Thyroid gland (tissue), 4 donors: ENCODE measurements at regions not wholly inside any gene's neighbourhood (a gene's known extent, or its start where the extent isn't known, plus 50 kb on each side); places are given as distances from the start of the nearest gene placed in this dataset.
"Not testable (repeated sequence)": the region's sequence is repeated elsewhere in the genome, so short reads cannot be mapped to it uniquely, and the experiment has no call there.

Experiments
- DNase-seq, 2 donors: peaks; one replicate each; pipeline ENCODE4 v3.0.0-alpha.2; 2019
- H3K27ac ChIP-seq, 3 donors: fragments of 200-600 bp; sonication (generic); 1 replicate in 2 of 3; 2 replicates in 1 of 3; pipeline ENCODE4 v1.5.1; 2016 to 2019; ENCODE audit warnings: mild to moderate bottlenecking in 1 of 3, moderate library complexity in 1 of 3
- H3K27me3 ChIP-seq: fragments of 200-600 bp; sonication (generic); one replicate; pipeline ENCODE4 v1.5.1; 2019
- H3K36me3 ChIP-seq, 2 donors: fragments of 200-600 bp; sonication (generic); one replicate each; pipeline ENCODE4 v1.5.1; 2016 to 2019
- H3K4me1 ChIP-seq, 2 donors: fragments of 200-600 bp; sonication (generic); one replicate each; pipeline ENCODE4 v1.5.1; 2017 to 2019
- H3K4me3 ChIP-seq, 3 donors: fragments of 200-600 bp; sonication (generic); replicated peaks in 1 of 3; 1 replicate in 2 of 3; 2 replicates in 1 of 3; pipeline ENCODE4 v1.5.1; 2016; ENCODE audit warnings: mild to moderate bottlenecking in 1 of 3
- H3K9me3 ChIP-seq: fragments of 200-600 bp; sonication (generic); one replicate; pipeline ENCODE4 v1.5.1; 2017
- POLR2A ChIP-seq, 2 donors: fragments of 450-650 bp; IDR thresholded peaks; one replicate each; pipeline ENCODE4 v1.6.1; 2017; ENCODE audit warnings: antibody characterized with exemption in 2 of 2, mild to moderate bottlenecking in 2 of 2, moderate library complexity in 1 of 2
- WGBS, 2 donors: methylation state at CpG; one replicate each; pipeline ENCODE4 v1.1.5; 2017; 5-methylcytosine and 5-hydroxymethylcytosine counted together
- intact Hi-C: fragments of 100-400 bp; cut with DNase I; formaldehyde crosslinking; loops from one replicate; pipeline ENCODE4 v1.15.1; 2023
- TF ChIP-seq, protein P1 (sequence below), 6 experiments: fragments of 200-600 bp in 3 of 6; fragments of 450-650 bp in 3 of 6; sonication (generic) in 3 of 6; IDR thresholded peaks; one replicate each; pipeline ENCODE4 v1.5.1; 2016 to 2019; ENCODE audit warnings: antibody characterized with exemption in 6 of 6, mild to moderate bottlenecking in 2 of 6, inconsistent platforms in 1 of 6, moderate library complexity in 1 of 6

DNA sequence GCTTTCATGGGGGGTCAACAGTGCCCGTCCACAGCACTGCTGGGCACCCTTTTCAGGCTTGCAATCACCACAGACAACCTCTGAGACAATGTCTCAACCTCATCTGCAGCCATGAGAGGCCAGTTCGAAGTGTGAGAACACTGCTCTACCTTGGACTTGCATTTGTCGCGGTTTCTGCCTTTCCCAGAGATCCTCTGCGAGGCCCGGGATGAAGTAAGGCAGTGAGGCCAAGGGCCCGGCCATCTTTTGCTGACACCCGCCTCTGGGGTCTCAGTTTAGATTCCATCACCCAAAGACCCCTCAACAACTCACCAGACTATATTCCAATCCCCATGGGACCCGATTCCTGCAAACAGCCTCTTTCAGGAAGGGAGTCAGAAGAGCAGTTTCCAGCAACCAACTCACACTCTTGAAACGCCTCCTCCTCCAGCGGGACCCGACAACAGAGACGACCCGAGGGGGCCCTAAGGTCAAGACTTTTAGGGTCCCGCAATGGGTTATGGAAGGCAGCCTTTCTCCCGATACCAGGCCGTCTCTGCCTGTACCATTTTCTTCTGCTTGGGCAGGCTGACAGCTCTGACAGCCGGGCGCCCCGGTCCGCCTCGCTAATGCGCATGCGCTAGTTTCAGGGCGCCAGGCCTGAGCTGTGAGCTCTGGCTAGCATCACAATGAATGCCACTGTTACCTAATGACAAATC lies 576.0 kb downstream of the KCNJ18 start:
- H3K9me3 ChIP-seq, result no peaks in the 10 kb centered on the region
- H3K4me3 ChIP-seq, result no peak overlapping the region
- 74 to 83% methylated on average over 25 of the region's 25 CpGs for WGBS, 2 donors
- H3K27ac ChIP-seq, result no peak overlapping the region
- intact Hi-C loops, result no loop called here
- no peaks in the 10 kb centered on the region for H3K27me3 ChIP-seq
- no peak for TF ChIP-seq POLR2A (IDR thresholded peaks at IDR 0.05)
- TF ChIP-seq, protein P1, sequence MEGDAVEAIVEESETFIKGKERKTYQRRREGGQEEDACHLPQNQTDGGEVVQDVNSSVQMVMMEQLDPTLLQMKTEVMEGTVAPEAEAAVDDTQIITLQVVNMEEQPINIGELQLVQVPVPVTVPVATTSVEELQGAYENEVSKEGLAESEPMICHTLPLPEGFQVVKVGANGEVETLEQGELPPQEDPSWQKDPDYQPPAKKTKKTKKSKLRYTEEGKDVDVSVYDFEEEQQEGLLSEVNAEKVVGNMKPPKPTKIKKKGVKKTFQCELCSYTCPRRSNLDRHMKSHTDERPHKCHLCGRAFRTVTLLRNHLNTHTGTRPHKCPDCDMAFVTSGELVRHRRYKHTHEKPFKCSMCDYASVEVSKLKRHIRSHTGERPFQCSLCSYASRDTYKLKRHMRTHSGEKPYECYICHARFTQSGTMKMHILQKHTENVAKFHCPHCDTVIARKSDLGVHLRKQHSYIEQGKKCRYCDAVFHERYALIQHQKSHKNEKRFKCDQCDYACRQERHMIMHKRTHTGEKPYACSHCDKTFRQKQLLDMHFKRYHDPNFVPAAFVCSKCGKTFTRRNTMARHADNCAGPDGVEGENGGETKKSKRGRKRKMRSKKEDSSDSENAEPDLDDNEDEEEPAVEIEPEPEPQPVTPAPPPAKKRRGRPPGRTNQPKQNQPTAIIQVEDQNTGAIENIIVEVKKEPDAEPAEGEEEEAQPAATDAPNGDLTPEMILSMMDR (IDR thresholded peaks at IDR 0.05), result no peak
- no peaks in the 10 kb centered on the region for H3K36me3 ChIP-seq
- DNase-seq, result no peak
- H3K4me1 ChIP-seq, result no peaks in the 10 kb centered on the region

DNA sequence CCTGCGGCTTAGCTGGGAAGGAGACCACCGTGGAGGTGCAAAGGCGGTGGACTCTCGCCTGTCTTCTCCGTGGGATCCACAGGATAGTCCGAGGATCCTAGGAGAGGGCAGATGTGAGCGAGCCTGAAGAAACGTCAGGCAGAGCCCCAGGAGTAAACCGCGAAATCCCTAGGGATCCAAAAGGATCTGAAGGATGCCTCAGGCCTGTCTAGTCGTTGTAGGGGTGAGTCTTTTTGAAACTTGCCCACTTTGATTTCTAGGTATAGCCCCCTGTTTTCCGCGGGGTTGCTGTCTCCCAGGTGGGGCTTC lies 576.5 kb downstream of the KCNJ18 start:
- no peaks in the 10 kb centered on the region for H3K36me3 ChIP-seq
- H3K27me3 ChIP-seq, result no peaks in the 10 kb centered on the region
- H3K27ac ChIP-seq, result no peak overlapping the region
- no peaks in the 10 kb centered on the region for H3K9me3 ChIP-seq
- no peak for DNase-seq
- TF ChIP-seq, protein P1 (IDR thresholded peaks at IDR 0.05), result no peak
- TF ChIP-seq POLR2A (IDR thresholded peaks at IDR 0.05), result no peak
- WGBS, 2 donors, result 69 to 71% methylated on average over 13 of the region's 13 CpGs
- intact Hi-C loops, result no loop called here
- no peaks in the 10 kb centered on the region for H3K4me1 ChIP-seq
- H3K4me3 ChIP-seq, result no peak overlapping the region

DNA sequence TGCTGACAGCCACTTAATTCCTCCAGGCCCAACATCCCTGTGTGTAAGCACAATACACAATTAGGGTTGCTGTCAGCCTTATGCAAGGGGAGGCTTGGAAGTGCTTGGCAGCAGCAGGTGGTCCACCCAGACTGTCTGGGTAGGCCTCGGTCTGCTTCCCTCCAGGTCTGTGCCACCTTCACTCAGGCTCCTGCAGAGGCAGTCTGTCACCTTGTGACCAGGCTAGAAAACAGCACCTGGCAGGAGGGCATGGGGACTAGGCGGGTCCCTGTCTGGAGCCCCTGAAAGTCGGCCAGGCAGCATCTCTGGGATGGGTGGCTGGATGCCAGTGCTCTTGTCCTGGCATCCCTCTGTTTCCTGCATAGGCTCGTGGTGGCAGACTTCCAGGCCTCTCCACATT lies 578.1 kb downstream of the KCNJ18 start:
- Histone ChIP-seq H3K27me3 (no peaks in the 10 kb centered on the region), H3K4me1 (no peaks in the 10 kb centered on the region), H3K27ac (no peak overlapping the region), H3K36me3 (no peaks in the 10 kb centered on the region), H3K9me3 (no peaks in the 10 kb centered on the region), H3K4me3 (no peak overlapping the region)
- intact Hi-C loops, result no loop called here
- DNase-seq, result no peak
- TF ChIP-seq, protein P1 (IDR thresholded peaks at IDR 0.05), result no peak
- TF ChIP-seq POLR2A (IDR thresholded peaks at IDR 0.05), result no peak
- WGBS, 2 donors, result 56 to 58% methylated on average over 2 to 4 of the region's 4 CpGs

DNA sequence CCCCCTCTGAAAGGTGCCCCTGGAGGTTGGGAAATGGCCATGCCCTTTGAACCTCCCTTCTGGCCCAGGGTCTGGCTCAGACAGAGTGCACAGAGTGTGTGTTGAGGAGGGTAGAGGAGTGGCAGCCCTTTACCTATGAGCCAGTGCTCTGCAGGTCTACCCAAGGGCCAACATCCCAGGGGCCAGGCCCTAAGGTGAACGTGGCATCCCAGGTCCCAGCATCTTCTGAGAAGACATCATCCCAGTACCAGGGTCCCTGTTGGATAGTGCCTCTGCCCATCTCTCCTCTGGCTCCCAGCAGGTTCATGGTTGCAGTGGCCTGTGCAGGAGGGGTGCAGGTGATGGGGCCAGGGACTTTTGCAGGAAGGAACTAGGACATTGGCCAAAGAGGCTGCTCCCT lies 578.5 kb downstream of the KCNJ18 start:
- WGBS, 2 donors, result 38 to 50% methylated on average over 1 of the region's 1 CpG
- H3K4me3 ChIP-seq, DNase-seq, H3K36me3 ChIP-seq, H3K9me3 ChIP-seq, H3K27me3 ChIP-seq, H3K27ac ChIP-seq, H3K4me1 ChIP-seq, intact Hi-C loops: not testable (repeated sequence)

DNA sequence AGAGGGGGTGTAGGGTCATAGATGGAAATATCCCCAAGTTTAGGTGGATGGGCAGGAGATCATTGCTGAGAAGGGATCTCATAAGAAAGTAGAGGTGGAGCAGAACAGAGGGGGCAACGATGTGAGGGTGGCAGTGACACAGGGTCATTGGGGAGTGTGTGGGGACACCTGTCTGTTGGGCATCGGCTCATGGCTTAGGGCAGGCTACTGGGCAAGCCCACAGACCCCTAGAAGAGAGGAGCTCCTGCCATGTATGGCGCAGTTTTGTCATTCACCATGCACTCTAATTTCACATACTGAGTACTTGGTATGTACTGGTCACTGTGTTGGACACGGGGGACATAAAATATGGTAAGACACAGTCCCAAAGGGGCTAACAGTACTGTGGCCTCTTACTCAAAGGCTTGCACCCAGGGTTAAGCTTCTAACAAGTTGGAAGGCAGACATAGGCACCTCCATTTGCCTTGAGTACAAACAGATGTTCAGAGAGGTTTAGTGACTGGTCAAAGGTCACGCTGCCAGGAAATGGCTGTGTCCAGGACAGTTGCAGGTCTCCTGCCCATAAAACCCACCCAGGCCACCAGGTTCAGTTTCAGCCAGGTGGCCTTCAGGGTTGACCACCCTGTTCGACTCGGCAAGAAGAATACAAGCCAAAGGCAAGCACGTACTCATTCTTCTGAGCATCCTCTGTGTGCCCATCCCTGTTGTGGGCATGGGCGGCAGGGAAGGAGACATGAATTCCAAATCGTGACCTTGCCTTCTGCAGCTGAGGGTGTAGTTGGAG lies 580.2 kb downstream of the KCNJ18 start:
- intact Hi-C loops, result no loop called here
- DNase-seq, result no peak
- WGBS, 2 donors, result 63 to 67% methylated on average over 8 of the region's 10 CpGs
- H3K36me3 ChIP-seq, result no peaks in the 10 kb centered on the region
- TF ChIP-seq, protein P1 (IDR thresholded peaks at IDR 0.05), result no peak
- no peak for TF ChIP-seq POLR2A (IDR thresholded peaks at IDR 0.05)
- H3K27me3 ChIP-seq, result no peaks in the 10 kb centered on the region
- no peak overlapping the region for H3K4me3 ChIP-seq
- H3K4me1 ChIP-seq, result no peaks in the 10 kb centered on the region
- no peak overlapping the region for H3K27ac ChIP-seq
- H3K9me3 ChIP-seq, result no peaks in the 10 kb centered on the region
